ENCODE measurements at regions not wholly inside any gene's neighbourhood (a gene's known extent, or its start where the extent isn't known, plus 50 kb on each side); places are given as distances from the start of the nearest gene placed in this dataset.

- H3K36me3 ChIP-seq: no peaks in the 10 kb centered on the region
- TF ChIP-seq POLR2A (IDR thresholded peaks at IDR 0.05) (no peak), EP300 (IDR thresholded peaks at IDR 0.05) (no peak), POLR2AphosphoS5 (IDR thresholded peaks at IDR 0.05) (no peak)
- TF ChIP-seq, protein P1, sequence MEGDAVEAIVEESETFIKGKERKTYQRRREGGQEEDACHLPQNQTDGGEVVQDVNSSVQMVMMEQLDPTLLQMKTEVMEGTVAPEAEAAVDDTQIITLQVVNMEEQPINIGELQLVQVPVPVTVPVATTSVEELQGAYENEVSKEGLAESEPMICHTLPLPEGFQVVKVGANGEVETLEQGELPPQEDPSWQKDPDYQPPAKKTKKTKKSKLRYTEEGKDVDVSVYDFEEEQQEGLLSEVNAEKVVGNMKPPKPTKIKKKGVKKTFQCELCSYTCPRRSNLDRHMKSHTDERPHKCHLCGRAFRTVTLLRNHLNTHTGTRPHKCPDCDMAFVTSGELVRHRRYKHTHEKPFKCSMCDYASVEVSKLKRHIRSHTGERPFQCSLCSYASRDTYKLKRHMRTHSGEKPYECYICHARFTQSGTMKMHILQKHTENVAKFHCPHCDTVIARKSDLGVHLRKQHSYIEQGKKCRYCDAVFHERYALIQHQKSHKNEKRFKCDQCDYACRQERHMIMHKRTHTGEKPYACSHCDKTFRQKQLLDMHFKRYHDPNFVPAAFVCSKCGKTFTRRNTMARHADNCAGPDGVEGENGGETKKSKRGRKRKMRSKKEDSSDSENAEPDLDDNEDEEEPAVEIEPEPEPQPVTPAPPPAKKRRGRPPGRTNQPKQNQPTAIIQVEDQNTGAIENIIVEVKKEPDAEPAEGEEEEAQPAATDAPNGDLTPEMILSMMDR (IDR thresholded peaks at IDR 0.05): no peak
Measured at GRCh38 chr2:7127687-7128086, 210.5 kb downstream of the RNF144A start.

GRCh38 chr2:7131261-7131660 lies 214.0 kb downstream of the RNF144A start:
- Histone ChIP-seq H3K36me3 (no peaks in the 10 kb centered on the region), H3K4me1 (no peaks in the 10 kb centered on the region), H3K9me3 (no peaks in the 10 kb centered on the region), H3K4me3 (no peak overlapping the region), H3K27ac (no peak overlapping the region), H3K27me3 (no peaks in the 10 kb centered on the region)
- no peak for DNase-seq
- 66 to 80% (median 77%) methylated on average over 5 of the region's 5 CpGs for WGBS, 5 donors
- intact Hi-C loops (cut with DNase I; ENCODE audit: low total_unique reads): no loop called here
- TF ChIP-seq EP300 (IDR thresholded peaks at IDR 0.05) (no peak), POLR2AphosphoS5 (IDR thresholded peaks at IDR 0.05) (no peak), POLR2A (IDR thresholded peaks at IDR 0.05) (no peak)
- TF ChIP-seq, protein P1 (IDR thresholded peaks at IDR 0.05): no peak

More at GRCh38 chr2:7127687-7128086, 210.5 kb downstream of the RNF144A start:
- no peaks in the 10 kb centered on the region for H3K27me3 ChIP-seq
- H3K27ac ChIP-seq: no peak overlapping the region
- intact Hi-C loops (cut with DNase I; ENCODE audit: low total_unique reads): no loop called here
- no peak overlapping the region for H3K4me3 ChIP-seq
- no peaks in the 10 kb centered on the region for H3K4me1 ChIP-seq
- H3K9me3 ChIP-seq: no peaks in the 10 kb centered on the region
- no peak for DNase-seq

- Histone ChIP-seq H3K9me3 (no peaks in the 10 kb centered on the region), H3K36me3 (no peaks in the 10 kb centered on the region), H3K4me3 (no peak overlapping the region), H3K27ac (no peak overlapping the region), H3K4me1 (no peaks in the 10 kb centered on the region), H3K27me3 (no peaks in the 10 kb centered on the region)
- 87 to 96% (median 93%) methylated on average over 3 of the region's 3 CpGs for WGBS, 5 donors
- TF ChIP-seq, protein P1 (IDR thresholded peaks at IDR 0.05): no peak
- TF ChIP-seq POLR2AphosphoS5 (IDR thresholded peaks at IDR 0.05): no peak
- no peak for TF ChIP-seq POLR2A (IDR thresholded peaks at IDR 0.05)
- intact Hi-C loops (cut with DNase I; ENCODE audit: low total_unique reads): no loop called here
- DNase-seq: no peak
Measured at GRCh38 chr2:7132753-7133152, 215.5 kb downstream of the RNF144A start.

DNA sequence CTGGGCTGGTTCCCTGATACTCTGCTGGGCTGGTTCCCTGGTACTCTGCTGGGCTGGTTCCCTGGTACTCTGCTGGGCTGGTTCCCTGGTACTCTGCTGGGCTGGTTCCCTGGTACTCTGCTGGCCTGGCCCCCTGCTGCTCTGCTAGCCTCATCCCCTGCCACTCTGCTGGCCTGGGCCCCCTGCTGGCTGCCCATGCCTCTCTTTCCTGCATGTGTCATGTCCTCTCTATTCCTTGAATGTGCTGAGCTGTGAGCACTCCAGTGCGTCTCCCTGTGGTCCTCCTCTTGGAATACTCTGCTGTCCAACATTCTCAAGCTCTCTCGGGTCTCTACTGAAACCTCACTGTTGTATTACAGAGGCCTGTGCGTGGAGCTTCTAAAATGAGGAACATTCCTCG lies 216.3 kb downstream of the RNF144A start:
- H3K27ac ChIP-seq: no peak overlapping the region
- H3K4me3 ChIP-seq: no peak overlapping the region
- H3K36me3 ChIP-seq: no peaks in the 10 kb centered on the region
- WGBS, 5 donors: 88 to 95% (median 92%) methylated on average over 4 of the region's 4 CpGs
- intact Hi-C loops (cut with DNase I; ENCODE audit: low total_unique reads): no loop called here
- no peak for DNase-seq
- TF ChIP-seq, protein P1 (IDR thresholded peaks at IDR 0.05): no peak
- TF ChIP-seq EP300 (IDR thresholded peaks at IDR 0.05) (no peak), POLR2AphosphoS5 (IDR thresholded peaks at IDR 0.05) (no peak), POLR2A (IDR thresholded peaks at IDR 0.05) (no peak)
- H3K4me1 ChIP-seq: no peaks in the 10 kb centered on the region
- no peaks in the 10 kb centered on the region for H3K27me3 ChIP-seq
- H3K9me3 ChIP-seq: no peaks in the 10 kb centered on the region
